Endothelial cell of umbilical vein (primary cell): ENCODE measurements at regions not wholly inside any gene's neighbourhood (a gene's known extent, or its start where the extent isn't known, plus 50 kb on each side); places are given as distances from the start of the nearest gene placed in this dataset.

Source experiments
- BruUV-seq: library from RNA; stranded (reverse); fragments of 400-500 nt; replicated peaks from 2 replicates; lab custom pipeline; 2021; lab: Mats Ljungman, UMichigan
- CTCF ChIA-PET: fragments of 300-600, 350-600 bp; sonication (Branson Sonifier 250); formaldehyde crosslinking; loops from one replicate; lab custom pipeline; 2021; ENCODE audit warnings: antibody characterized with exemption, inconsistent platforms; lab: Charles Lee
- POLR2A ChIA-PET: fragments of 300-600, 350-600 bp; sonication (Branson Sonifier 250); formaldehyde crosslinking; loops from one replicate; lab custom pipeline; 2021; ENCODE audit warnings: antibody characterized with exemption, inconsistent platforms; lab: Charles Lee
- DNase-seq: peaks from one replicate; pipeline ENCODE4 v3.0.0-alpha.2; 2011; ENCODE audit warnings: low read depth, low spot score
- FAIRE-seq: peaks from 2 replicates; lab custom pipeline; 2011; peaks lifted over from hg19 to GRCh38; lab: Jason Lieb, UNC
- H2AFZ ChIP-seq: 2 replicates; pipeline ENCODE4 v1.6.0; 2012; ENCODE audit warnings: low read depth, low read length, control low read depth, inconsistent platforms
- H3K27ac ChIP-seq: 2 replicates; pipeline ENCODE4 v1.5.1; 2011; ENCODE audit warnings: low read depth, mild to moderate bottlenecking, control low read depth, low read length, moderate library complexity; ENCODE audit not compliant: insufficient read depth
- H3K27me3 ChIP-seq, 2 experiments: 2 replicates each; pipeline versions ENCODE4 v1.6.0 to v1.6.1; 2011; ENCODE audit warnings: low read length in 2 of 2, mixed read lengths in 1 of 2; ENCODE audit not compliant: control insufficient read depth in 2 of 2, insufficient read depth in 2 of 2
- H3K36me3 ChIP-seq, 2 experiments: 2 replicates in 1 of 2; 3 replicates in 1 of 2; pipeline ENCODE4 v1.5.1; 2011; ENCODE audit warnings: low read length in 2 of 2, mild to moderate bottlenecking in 1 of 2, moderate library complexity in 1 of 2; ENCODE audit not compliant: control insufficient read depth in 2 of 2, insufficient read depth in 2 of 2; ENCODE audit errors: extremely low read depth in 1 of 2
- H3K4me1 ChIP-seq: 3 replicates; pipeline ENCODE4 v1.5.1; 2011; ENCODE audit warnings: mild to moderate bottlenecking, low read length; ENCODE audit not compliant: control insufficient read depth, insufficient read depth; ENCODE audit errors: extremely low read depth
- H3K4me2 ChIP-seq: 2 replicates; pipeline ENCODE4 v1.6.1; 2011; ENCODE audit warnings: low read length, control low read depth, mixed read lengths; ENCODE audit not compliant: insufficient read depth
- H3K4me3 ChIP-seq, 3 experiments: fragments of 200-600 bp in 1 of 3; sonication (generic), shearing (Covaris generic) in 1 of 3; replicated peaks in 1 of 3; 2 replicates each; pipeline ENCODE4 v1.5.1; 2011 to 2016; ENCODE audit warnings: control low read depth in 3 of 3, low read length in 3 of 3, mild to moderate bottlenecking in 2 of 3, inconsistent platforms in 1 of 3, low read depth in 1 of 3, moderate library complexity in 1 of 3; ENCODE audit not compliant: insufficient read depth in 1 of 3
- H3K79me2 ChIP-seq: 2 replicates; pipeline ENCODE4 v1.6.0; 2012; ENCODE audit warnings: low read length, inconsistent platforms; ENCODE audit not compliant: control insufficient read depth, insufficient read depth
- H3K9ac ChIP-seq: replicated peaks from 2 replicates; pipeline ENCODE3; 2011; ENCODE audit warnings: low read length, control low read depth; ENCODE audit not compliant: insufficient read depth; ENCODE audit errors: extremely low read depth
- H3K9me1 ChIP-seq: replicated peaks from 3 replicates; pipeline ENCODE4 v1.6.0; 2011; ENCODE audit warnings: mild to moderate bottlenecking, low read length; ENCODE audit not compliant: control insufficient read depth, insufficient read depth; ENCODE audit errors: extremely low read depth
- H3K9me3 ChIP-seq: replicated peaks from 2 replicates; pipeline ENCODE4 v1.5.1; 2012; ENCODE audit warnings: low read length, inconsistent platforms; ENCODE audit not compliant: control insufficient read depth, insufficient read depth
- H4K20me1 ChIP-seq: replicated peaks from 2 replicates; pipeline ENCODE3; 2011; ENCODE audit warnings: mild to moderate bottlenecking, low read length; ENCODE audit not compliant: control insufficient read depth, insufficient read depth; ENCODE audit errors: extremely low read depth
- CTCF ChIP-seq, 2 donors: IDR thresholded peaks; 1 replicate in 1 of 2; 2 replicates in 1 of 2; pipeline ENCODE4 v1.5.1; 2011; ENCODE audit warnings: low read length in 2 of 2, mild to moderate bottlenecking in 2 of 2, moderate library complexity in 2 of 2, control low read depth in 1 of 2, inconsistent platforms in 1 of 2, low read depth in 1 of 2; ENCODE audit not compliant: insufficient read depth in 1 of 2; ENCODE audit errors: extremely low read depth in 1 of 2
- EZH2 ChIP-seq: IDR thresholded peaks from 2 replicates; pipeline ENCODE4 v1.6.1; 2012; ENCODE audit warnings: borderline replicate concordance, low read depth, mild to moderate bottlenecking, moderate library complexity, low read length, inconsistent platforms; ENCODE audit not compliant: severe bottlenecking
- FOS ChIP-seq: IDR thresholded peaks from 2 replicates; pipeline ENCODE4 v1.6.1; 2011; ENCODE audit warnings: mild to moderate bottlenecking, low read length, moderate library complexity, borderline replicate concordance; ENCODE audit not compliant: insufficient read depth
- GATA2 ChIP-seq: IDR thresholded peaks from 2 replicates; pipeline ENCODE4 v1.7.0; 2011; ENCODE audit warnings: low read depth, mild to moderate bottlenecking, moderate library complexity, mixed read lengths, low read length; ENCODE audit not compliant: insufficient read length, insufficient read depth
- JUN ChIP-seq: IDR thresholded peaks from 2 replicates; pipeline ENCODE4 v1.6.1; 2011; ENCODE audit warnings: borderline replicate concordance, low read depth; ENCODE audit not compliant: insufficient read length, insufficient read depth
- MYC ChIP-seq: IDR thresholded peaks from one replicate; pipeline ENCODE4 v1.6.1; 2011; ENCODE audit warnings: mild to moderate bottlenecking, low read depth, low read length
- POLR2A ChIP-seq: IDR thresholded peaks from 2 replicates; pipeline ENCODE4 v1.6.1; 2012; ENCODE audit warnings: low read depth, mild to moderate bottlenecking, control low read depth, low read length
- POLR2AphosphoS5 ChIP-seq: IDR thresholded peaks from 2 replicates; pipeline ENCODE4 v1.6.1; 2012; ENCODE audit warnings: low read depth, mild to moderate bottlenecking, control low read depth, low read length, moderate library complexity; ENCODE audit not compliant: insufficient read depth
- dilution Hi-C: fragments of 300-500 bp; cut with MboI; formaldehyde crosslinking; loops from one replicate; pipeline ENCODE4 v1.15.0; 2019; ENCODE audit warnings: low sequenced_read_pairs; ENCODE audit not compliant: extremely low pct_ligation_motif_present
- intact Hi-C: fragments of 100-400 bp; cut with micrococcal nuclease; formaldehyde crosslinking; loops from one replicate; pipeline ENCODE4 v1.10.0; 2022
- TF ChIP-seq, protein P1 (sequence below): IDR thresholded peaks from 2 replicates; pipeline ENCODE4 v1.6.1; 2011; ENCODE audit not compliant: insufficient read depth, insufficient read length

DNA sequence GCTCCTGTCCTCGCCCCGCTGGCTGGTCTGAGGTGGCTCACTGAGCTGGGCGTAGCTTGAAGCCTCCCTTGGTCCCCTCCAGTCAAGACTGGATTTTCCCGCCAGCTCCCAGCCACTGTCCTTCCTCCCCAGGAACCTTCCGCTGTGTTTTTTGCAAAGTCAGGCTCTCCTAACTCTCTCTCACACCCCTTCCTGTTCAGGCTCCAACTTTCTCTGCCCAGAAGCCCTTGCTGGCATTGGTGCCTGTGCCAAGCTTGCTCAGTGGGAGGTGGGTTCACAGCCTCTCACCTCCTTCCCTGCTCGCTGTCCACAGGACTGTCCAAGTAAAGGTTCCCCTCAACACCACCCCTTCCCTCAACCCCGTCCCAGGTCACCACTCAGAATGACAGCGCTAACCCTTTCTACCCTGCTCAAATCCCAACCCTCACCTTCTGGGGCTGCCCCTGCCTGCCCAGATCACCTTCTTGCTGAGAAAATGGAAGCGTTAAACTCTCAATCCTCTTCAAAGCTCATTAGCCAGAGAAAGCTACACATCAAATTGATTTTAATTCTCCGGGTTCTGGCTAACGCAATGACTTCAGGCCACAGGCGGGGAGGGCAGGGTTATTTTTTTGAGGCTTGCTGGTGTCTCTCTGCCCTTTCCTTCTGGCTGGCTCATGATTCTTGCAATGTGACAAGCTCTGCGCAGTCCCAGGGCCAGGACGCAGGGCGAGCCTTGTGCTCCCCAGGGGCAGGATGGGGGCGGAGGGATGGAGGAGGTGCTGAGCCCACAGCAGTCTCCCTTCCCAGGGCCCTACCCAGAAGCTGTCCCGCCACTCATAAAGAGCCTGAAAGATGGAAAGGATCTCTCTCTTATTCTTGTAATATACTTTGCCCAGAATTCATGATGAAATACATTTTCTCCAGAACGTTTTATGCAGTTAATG, 357.2 kb upstream of the TNRC6C start:
- Histone ChIP-seq H3K9ac (no peak overlapping the region), H3K4me3 (no peak overlapping the region), H3K9me1 (no peaks in the 10 kb centered on the region), H2AFZ (no peak overlapping the region), H3K4me2 (no peak overlapping the region), H3K27ac (no peak overlapping the region), H3K27me3 (no peaks in the 10 kb centered on the region), H3K36me3 (no peaks in the 10 kb centered on the region), H3K9me3 (no peaks in the 10 kb centered on the region), H3K4me1 (no peaks in the 10 kb centered on the region), H3K79me2 (no peaks in the 10 kb centered on the region), H4K20me1 (no peaks in the 10 kb centered on the region)
- DNase-seq, result no peak
- no TSS peak for BruUV-seq
- FAIRE-seq, result no peak
- ChIA-PET POLR2A (no interaction called here), CTCF (interaction anchor here (2.1 kb wide), 1 partner anchor 58 kb away, joined by 8 read pairs; no protein-coding TSS in a partner anchor)
- no peak for TF ChIP-seq EZH2
- no peak for TF ChIP-seq GATA2
- no peak for TF ChIP-seq CTCF (IDR thresholded peaks at IDR 0.05; ENCODE audit: extremely low read depth in 1 of 2, insufficient read depth in 1 of 2, low read depth in 1 of 2, low read length in 2 of 2)
- TF ChIP-seq POLR2A, result no peak
- no peak for TF ChIP-seq POLR2AphosphoS5
- TF ChIP-seq MYC, result no peak
- TF ChIP-seq JUN, result no peak
- TF ChIP-seq FOS, result no peak
- TF ChIP-seq, protein P1, sequence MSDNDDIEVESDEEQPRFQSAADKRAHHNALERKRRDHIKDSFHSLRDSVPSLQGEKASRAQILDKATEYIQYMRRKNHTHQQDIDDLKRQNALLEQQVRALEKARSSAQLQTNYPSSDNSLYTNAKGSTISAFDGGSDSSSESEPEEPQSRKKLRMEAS, result no peak
- intact Hi-C loops (no loop called here), dilution Hi-C loops (no loop called here)
